Keratinocyte (primary cell): ENCODE measurements at regions not wholly inside any gene's neighbourhood (a gene's known extent, or its start where the extent isn't known, plus 50 kb on each side); places are given as distances from the start of the nearest gene placed in this dataset.

Source experiments
- DNase-seq: peaks from one replicate; pipeline ENCODE4 v3.0.0-alpha.2; 2011; ENCODE audit warnings: low read depth, missing footprints, low spot score
- FAIRE-seq: peaks from 2 replicates; lab custom pipeline; 2011; peaks lifted over from hg19 to GRCh38; lab: Jason Lieb, UNC
- H2AFZ ChIP-seq: 2 replicates; pipeline ENCODE4 v1.6.0; 2012; ENCODE audit warnings: low read length, control low read depth, inconsistent platforms; ENCODE audit not compliant: control insufficient read depth
- H3K27ac ChIP-seq: 2 replicates; pipeline ENCODE4 v1.5.1; 2011; ENCODE audit warnings: low read length; ENCODE audit not compliant: control insufficient read depth, insufficient read depth
- H3K27me3 ChIP-seq: 3 replicates; pipeline ENCODE4 v1.6.0; 2011; ENCODE audit warnings: low read length; ENCODE audit not compliant: control insufficient read depth, insufficient read depth; ENCODE audit errors: extremely low read depth
- H3K36me3 ChIP-seq, 2 experiments: 2 replicates in 1 of 2; 3 replicates in 1 of 2; pipeline ENCODE4 v1.5.1; 2011; ENCODE audit warnings: low read length in 2 of 2, mild to moderate bottlenecking in 1 of 2; ENCODE audit not compliant: control insufficient read depth in 2 of 2, insufficient read depth in 2 of 2; ENCODE audit errors: extremely low read depth in 1 of 2
- H3K4me1 ChIP-seq: 3 replicates; pipeline ENCODE4 v1.5.1; 2011; ENCODE audit warnings: low read length; ENCODE audit not compliant: control insufficient read depth, insufficient read depth; ENCODE audit errors: extremely low read depth
- H3K4me2 ChIP-seq: 3 replicates; pipeline ENCODE4 v1.6.0; 2011; ENCODE audit warnings: low read depth, low read length; ENCODE audit not compliant: control insufficient read depth, insufficient read depth; ENCODE audit errors: extremely low read depth
- H3K4me3 ChIP-seq, 3 experiments: fragments of 200-600 bp in 1 of 3; sonication (generic) in 1 of 3; 2 replicates in 2 of 3; 3 replicates in 1 of 3; pipeline ENCODE4 v1.5.1; 2011 to 2016; ENCODE audit warnings: low read length in 3 of 3, mild to moderate bottlenecking in 3 of 3, control low read depth in 2 of 3, inconsistent platforms in 1 of 3, low read depth in 1 of 3, mixed read lengths in 1 of 3, mixed run types in 1 of 3, moderate library complexity in 1 of 3; ENCODE audit not compliant: control insufficient read depth in 2 of 3, insufficient read depth in 2 of 3; ENCODE audit errors: extremely low read depth in 1 of 3
- H3K79me2 ChIP-seq: 2 replicates; pipeline ENCODE4 v1.6.0; 2012; ENCODE audit warnings: low read length; ENCODE audit not compliant: control insufficient read depth, insufficient read depth
- H3K9ac ChIP-seq: 3 replicates; pipeline ENCODE4 v1.6.0; 2011; ENCODE audit warnings: low read length; ENCODE audit not compliant: control insufficient read depth, insufficient read depth; ENCODE audit errors: extremely low read depth
- H3K9me1 ChIP-seq: 3 replicates; pipeline ENCODE4 v1.6.0; 2011; ENCODE audit warnings: low read length; ENCODE audit not compliant: control insufficient read depth, insufficient read depth; ENCODE audit errors: extremely low read depth
- H3K9me3 ChIP-seq: 2 replicates; pipeline ENCODE4 v1.5.1; 2012; ENCODE audit warnings: low read depth, low read length; ENCODE audit not compliant: control insufficient read depth
- H4K20me1 ChIP-seq: 3 replicates; pipeline ENCODE4 v1.6.0; 2011; ENCODE audit warnings: low read length; ENCODE audit not compliant: control insufficient read depth, insufficient read depth; ENCODE audit errors: extremely low read depth
- EZH2 ChIP-seq: IDR thresholded peaks from one replicate; pipeline ENCODE4 v1.6.1; 2012; ENCODE audit warnings: inconsistent platforms, mild to moderate bottlenecking, low read length, moderate library complexity
- dilution Hi-C: fragments of 300-500 bp; cut with MboI; formaldehyde crosslinking; loops from one replicate; pipeline ENCODE4 v1.7.0; 2020; ENCODE audit warnings: low sequenced_read_pairs; ENCODE audit not compliant: extremely low pct_ligation_motif_present
- TF ChIP-seq, protein P1 (sequence below), 3 experiments: IDR thresholded peaks in 1 of 3; conservative IDR thresholded peaks in 1 of 3; optimal IDR thresholded peaks in 1 of 3; 2 replicates in 2 of 3; 3 replicates in 1 of 3; pipeline versions ENCODE3 to v1.5.1; 2011; ENCODE audit warnings: low read length in 3 of 3, mild to moderate bottlenecking in 3 of 3, moderate library complexity in 2 of 3, control low read depth in 1 of 3, inconsistent platforms in 1 of 3; ENCODE audit not compliant: insufficient read depth in 2 of 3; ENCODE audit errors: extremely low read depth in 1 of 3

DNA sequence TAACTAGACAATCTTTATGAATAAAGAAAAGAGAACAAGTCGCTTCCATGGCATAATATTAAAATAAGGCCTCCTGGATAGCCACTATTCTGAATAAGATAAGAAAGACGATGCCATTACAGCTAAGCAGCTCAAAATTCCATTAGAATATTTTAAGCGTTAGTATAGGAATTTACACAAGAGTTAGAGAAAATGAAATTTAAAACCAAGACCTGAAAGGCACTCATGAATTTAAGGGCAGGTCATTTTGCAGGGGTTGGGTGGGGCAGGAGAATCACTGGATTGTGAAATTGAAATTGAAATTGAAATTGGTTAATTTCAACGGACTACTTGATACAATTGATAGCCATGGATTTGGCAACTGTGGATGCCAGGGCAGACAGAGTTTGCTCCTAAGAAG is 91.8 kb upstream of the GOLGA8J start:
- FAIRE-seq (no peak), DNase-seq (no peak)
- Histone ChIP-seq H3K79me2 (no peaks in the 10 kb centered on the region), H3K9me3 (no peaks in the 10 kb centered on the region), H3K9ac (no peak overlapping the region), H4K20me1 (no peaks in the 10 kb centered on the region), H3K36me3 (no peaks in the 10 kb centered on the region), H3K4me2 (no peak overlapping the region), H3K9me1 (no peaks in the 10 kb centered on the region), H3K4me3 (no peak overlapping the region), H3K27ac (no peak overlapping the region), H2AFZ (no peak overlapping the region), H3K4me1 (no peaks in the 10 kb centered on the region), H3K27me3 (no peaks in the 10 kb centered on the region)
- TF ChIP-seq, protein P1, sequence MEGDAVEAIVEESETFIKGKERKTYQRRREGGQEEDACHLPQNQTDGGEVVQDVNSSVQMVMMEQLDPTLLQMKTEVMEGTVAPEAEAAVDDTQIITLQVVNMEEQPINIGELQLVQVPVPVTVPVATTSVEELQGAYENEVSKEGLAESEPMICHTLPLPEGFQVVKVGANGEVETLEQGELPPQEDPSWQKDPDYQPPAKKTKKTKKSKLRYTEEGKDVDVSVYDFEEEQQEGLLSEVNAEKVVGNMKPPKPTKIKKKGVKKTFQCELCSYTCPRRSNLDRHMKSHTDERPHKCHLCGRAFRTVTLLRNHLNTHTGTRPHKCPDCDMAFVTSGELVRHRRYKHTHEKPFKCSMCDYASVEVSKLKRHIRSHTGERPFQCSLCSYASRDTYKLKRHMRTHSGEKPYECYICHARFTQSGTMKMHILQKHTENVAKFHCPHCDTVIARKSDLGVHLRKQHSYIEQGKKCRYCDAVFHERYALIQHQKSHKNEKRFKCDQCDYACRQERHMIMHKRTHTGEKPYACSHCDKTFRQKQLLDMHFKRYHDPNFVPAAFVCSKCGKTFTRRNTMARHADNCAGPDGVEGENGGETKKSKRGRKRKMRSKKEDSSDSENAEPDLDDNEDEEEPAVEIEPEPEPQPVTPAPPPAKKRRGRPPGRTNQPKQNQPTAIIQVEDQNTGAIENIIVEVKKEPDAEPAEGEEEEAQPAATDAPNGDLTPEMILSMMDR (optimal IDR thresholded peaks at IDR 0.05 in 1 of 3, IDR thresholded peaks at IDR 0.05 in 1 of 3, conservative IDR thresholded peaks at IDR 0.05 in 1 of 3; ENCODE audit: extremely low read depth in 1 of 3, insufficient read depth in 2 of 3, low read length in 3 of 3): no peak
- TF ChIP-seq EZH2: no peak
- dilution Hi-C loops: no loop called here

DNA sequence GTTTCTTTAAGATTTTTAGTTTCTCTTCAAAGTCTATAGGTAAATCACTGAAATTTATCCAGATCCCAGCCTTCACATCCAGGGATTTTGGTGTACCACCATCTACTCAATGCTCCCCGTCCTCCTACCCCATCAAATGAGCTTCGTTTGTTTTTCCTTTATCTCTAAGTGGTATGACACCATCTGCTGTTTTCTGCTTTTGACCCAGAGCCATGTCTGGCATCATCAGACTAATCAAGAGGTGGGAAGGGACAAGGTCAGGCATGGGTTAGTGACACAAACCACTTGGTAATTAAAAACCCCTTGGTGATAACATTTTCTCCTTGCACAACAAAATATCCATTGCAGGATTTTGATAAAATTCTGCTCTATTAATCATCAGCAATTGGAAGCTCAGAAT is 92.7 kb upstream of the GOLGA8J start:
- no peak overlapping the region for H3K4me2 ChIP-seq
- no peak overlapping the region for H3K4me3 ChIP-seq
- H3K9me3 ChIP-seq: no peaks in the 10 kb centered on the region
- DNase-seq (no peak), FAIRE-seq (no peak)
- no peaks in the 10 kb centered on the region for H3K36me3 ChIP-seq
- H3K27ac ChIP-seq: no peak overlapping the region
- dilution Hi-C loops: no loop called here
- H3K79me2 ChIP-seq: no peaks in the 10 kb centered on the region
- no peak overlapping the region for H3K9ac ChIP-seq
- TF ChIP-seq EZH2: no peak
- no peaks in the 10 kb centered on the region for H3K9me1 ChIP-seq
- no peaks in the 10 kb centered on the region for H3K4me1 ChIP-seq
- no peak overlapping the region for H2AFZ ChIP-seq
- H4K20me1 ChIP-seq: no peaks in the 10 kb centered on the region
- no peaks in the 10 kb centered on the region for H3K27me3 ChIP-seq

DNA sequence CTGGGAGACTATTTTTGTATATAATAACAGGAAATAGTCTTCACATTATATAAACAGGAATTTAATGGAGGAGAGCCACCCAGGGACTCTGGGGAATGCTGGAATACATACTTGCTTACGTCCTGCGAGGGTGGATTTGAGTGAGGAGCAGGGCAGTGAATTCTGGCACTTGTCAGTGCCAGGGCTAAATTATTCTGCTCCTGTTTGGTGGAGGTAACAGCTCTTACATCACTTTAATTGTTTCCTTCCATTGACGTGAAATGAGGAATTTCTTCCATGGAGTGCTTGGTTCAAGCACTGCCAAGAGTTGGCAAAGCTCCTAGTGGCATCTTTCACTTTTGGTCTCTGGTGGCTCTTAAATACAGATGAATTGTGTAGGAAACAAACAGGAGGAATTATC is 94.1 kb upstream of the GOLGA8J start:
- H3K9me1 ChIP-seq: no peaks in the 10 kb centered on the region
- no peaks in the 10 kb centered on the region for H3K79me2 ChIP-seq
- no peaks in the 10 kb centered on the region for H3K4me1 ChIP-seq
- no peaks in the 10 kb centered on the region for H3K36me3 ChIP-seq
- no peak for DNase-seq
- no peak overlapping the region for H3K9ac ChIP-seq
- no peak overlapping the region for H2AFZ ChIP-seq
- no peak for FAIRE-seq
- H4K20me1 ChIP-seq: no peaks in the 10 kb centered on the region
- dilution Hi-C loops: no loop called here
- H3K4me3 ChIP-seq: no peak overlapping the region
- H3K9me3 ChIP-seq: no peaks in the 10 kb centered on the region
- H3K27me3 ChIP-seq: no peaks in the 10 kb centered on the region
- TF ChIP-seq, protein P1 (optimal IDR thresholded peaks at IDR 0.05 in 1 of 3, IDR thresholded peaks at IDR 0.05 in 1 of 3, conservative IDR thresholded peaks at IDR 0.05 in 1 of 3; ENCODE audit: extremely low read depth in 1 of 3, insufficient read depth in 2 of 3, low read length in 3 of 3): no peak
- no peak for TF ChIP-seq EZH2
- H3K27ac ChIP-seq: no peak overlapping the region
- H3K4me2 ChIP-seq: no peak overlapping the region
